HG02970 (cell line): ENCODE measurements at regions not wholly inside any gene's neighbourhood (a gene's known extent, or its start where the extent isn't known, plus 50 kb on each side); places are given as distances from the start of the nearest gene placed in this dataset.

Source experiments
- ATAC-seq: cut with Tn5 transposase; IDR thresholded peaks from one replicate; pipeline ENCODE4 v1.9.1; 2021; ENCODE audit warnings: mild to moderate bottlenecking, moderate library complexity, moderate number of reproducible peaks; ENCODE audit not compliant: unreplicated experiment, low FRiP score

DNA sequence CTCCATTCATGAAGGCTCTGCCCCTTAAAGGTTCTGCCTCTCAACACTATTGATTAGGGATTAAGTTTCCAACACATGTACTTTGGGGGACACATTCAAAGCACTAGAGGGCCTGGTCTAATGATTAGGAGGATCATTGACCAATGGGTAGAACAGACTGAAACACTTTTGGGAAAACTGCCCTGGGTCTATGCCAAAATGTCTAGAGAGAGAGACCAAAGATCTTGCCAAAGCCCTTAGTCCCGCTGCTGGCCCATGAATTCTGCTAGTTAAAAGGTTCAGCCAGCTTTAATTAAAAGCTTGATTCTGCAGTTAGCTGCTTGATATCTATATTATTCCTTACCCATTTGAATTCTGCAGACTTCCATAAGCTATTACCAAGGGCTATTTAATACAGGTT, 613.2 kb downstream of the SLC4A3 start:
- no peak for ATAC-seq

DNA sequence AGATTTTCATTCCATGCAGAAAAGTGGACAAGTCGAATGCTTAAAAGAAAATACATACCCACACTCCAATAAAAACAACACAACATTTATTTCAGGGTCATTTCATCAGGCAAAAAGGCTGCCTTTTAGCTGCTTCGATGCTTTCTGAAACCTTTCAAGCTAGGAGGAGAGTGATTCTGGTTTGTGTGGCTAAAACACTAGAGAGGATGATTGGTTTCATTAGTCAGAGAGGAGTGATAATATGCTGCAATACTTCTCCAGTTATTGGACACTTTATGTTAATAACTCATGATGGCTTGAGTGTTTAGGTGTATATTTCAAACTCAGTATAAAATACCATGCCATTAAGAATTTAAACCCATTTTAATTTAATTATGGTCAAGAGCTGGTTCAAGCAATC, 614.0 kb downstream of the SLC4A3 start:
- no peak for ATAC-seq

DNA sequence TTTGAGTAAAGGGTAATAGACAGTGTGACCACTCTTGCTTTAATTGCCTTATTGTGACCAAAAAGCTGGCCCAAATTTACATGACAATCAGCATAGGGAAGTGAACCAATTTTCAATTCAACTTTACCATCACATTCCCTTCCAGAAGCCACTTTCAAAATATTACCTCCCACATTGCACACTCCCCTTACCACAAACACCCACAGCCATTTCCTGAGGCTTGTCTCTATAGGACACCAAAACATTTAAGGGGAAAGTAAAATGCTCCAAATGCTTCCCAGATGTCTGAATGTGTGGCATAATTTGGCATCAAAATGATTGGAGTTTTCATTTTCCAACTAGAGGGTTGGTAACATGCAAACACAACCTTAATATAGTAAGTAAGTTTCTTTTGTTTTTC, 616.1 kb downstream of the SLC4A3 start:
- no peak for ATAC-seq

DNA sequence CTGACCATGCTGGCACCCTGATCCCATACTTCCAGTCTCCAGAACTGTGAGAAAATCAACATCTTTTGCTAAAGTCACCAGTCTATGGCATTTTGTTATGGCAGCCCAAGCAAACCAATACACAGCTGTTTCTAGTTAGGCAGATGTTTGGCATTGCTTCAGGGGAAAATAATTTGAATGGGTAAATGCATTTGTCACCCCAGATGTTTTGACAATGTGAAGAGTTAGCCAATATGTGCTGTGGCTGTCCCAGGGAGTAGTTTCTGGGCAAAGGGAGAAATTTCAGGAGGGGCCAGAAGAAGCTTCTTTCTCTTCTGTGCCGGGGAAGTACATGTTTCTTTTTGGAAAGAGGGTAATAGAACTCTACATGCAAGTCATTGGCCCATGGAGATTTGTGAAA, 619.0 kb downstream of the SLC4A3 start:
- no peak for ATAC-seq

DNA sequence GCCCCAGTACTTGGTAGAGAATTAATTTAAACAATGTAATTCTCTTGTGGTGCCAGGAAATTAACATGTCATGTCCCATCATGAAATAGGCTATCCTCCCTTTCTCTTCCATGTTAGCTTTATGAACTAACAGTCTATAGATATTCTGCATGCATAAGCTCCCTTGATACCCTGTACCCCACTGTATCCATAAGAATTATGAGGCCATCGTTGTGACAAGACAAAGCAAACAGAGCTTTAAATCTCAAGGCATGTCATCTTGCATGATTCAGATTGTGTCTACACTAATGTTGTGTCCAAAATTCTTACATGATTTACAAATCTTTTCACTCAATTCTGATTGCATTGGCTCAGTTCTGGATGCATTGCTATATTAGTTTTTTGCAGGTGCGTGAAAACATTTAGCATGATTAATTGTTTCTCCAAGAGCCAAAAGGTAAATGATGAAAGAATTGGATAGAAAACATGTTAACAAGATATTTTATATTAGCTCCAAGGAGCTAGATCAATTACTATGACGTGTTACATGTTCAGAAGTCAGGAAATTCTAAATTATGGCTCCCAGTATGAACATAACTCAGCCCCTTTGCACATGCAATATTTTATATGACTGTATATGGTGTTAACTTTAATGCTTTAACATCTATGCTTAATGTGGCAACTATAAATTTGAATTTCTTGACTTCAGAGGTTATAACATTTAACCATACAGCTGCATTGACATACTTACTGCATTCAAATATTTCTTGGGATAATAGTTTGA, 620.3 kb downstream of the SLC4A3 start:
- no peak for ATAC-seq

DNA sequence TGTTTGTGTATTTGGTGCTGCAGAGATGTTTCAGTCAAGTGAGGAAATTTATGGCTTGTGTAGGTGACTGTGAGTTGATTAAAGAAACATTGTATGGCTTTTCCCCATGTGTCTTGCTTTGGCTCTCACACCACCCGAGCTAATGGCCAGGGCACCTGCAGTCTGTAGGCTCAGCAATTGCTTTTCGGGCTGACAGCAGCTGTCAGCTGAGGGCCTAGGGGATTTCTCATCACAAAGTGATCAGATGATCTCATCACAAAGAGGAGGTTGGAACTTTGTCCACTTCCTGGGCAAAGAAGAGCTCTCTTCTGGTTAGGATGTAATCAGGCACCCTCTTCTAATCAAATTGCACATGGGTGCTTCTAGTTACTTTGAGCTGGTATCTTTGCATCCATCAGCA, 632.2 kb downstream of the SLC4A3 start:
- no peak for ATAC-seq

DNA sequence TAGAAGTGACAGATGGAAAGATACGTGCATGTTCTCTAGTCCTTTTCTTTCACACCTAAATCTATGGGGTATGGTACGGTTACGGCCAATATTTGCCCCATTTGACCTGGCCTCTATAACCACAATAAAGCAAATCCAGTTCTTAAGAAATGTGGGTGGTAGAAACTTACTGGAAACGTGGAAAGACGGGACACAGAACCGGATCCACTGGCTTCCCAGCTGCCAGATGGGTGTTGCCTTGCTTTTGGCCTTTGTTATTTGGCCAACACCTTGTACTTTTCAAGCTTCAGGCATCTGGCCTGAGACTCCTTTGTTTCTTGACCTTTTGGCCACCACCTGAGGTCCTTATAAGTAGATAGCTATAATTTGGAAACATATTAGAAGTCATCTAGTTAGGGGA, 635.9 kb downstream of the SLC4A3 start:
- no peak for ATAC-seq

DNA sequence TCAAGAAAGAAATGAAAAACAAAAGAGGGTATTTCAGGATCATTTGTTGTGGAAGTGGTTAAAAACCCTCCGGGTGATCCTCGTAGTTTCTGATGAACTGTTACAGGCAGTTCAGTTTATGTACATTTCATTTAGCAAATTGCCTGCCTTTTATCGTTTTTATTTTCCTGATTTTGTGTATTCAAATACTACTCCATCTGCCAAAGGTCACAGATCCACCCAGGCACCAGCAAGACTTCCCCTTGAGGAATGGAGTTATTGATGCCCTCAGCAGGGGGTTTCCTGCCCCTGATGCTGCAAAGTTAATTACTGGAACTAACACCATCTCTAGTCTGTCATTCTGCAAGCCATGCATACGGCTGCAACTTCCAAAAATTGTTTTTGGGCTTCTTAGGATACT, 641.9 kb downstream of the SLC4A3 start:
- no peak for ATAC-seq

DNA sequence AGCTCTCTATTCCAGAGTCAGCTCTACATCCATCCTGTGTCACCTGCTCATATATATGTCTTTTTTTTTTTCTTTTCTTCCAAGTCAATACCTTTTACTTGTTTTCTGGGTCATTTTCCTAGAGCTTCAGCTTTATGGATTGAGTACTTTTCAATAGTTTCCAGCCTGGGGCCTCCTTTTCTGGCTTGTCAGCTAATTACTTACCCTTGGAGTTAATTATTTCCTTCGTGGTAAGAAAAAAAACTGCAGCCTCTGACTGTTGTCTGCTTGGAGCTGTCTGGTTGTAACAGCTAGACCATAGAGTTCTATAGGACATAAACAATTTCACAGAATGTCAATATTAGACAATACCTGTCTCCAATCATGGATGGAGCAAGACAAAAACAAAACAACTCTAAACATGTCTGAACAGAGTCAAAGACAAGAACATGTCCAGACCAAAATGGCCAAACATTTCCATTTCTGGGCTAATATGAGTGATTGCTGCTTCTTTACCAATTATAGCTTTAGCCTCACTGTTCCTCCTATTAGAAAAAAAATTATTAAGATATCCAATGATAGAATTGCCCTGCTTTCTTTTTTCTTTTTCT, 643.1 kb downstream of the SLC4A3 start:
- no peak for ATAC-seq

DNA sequence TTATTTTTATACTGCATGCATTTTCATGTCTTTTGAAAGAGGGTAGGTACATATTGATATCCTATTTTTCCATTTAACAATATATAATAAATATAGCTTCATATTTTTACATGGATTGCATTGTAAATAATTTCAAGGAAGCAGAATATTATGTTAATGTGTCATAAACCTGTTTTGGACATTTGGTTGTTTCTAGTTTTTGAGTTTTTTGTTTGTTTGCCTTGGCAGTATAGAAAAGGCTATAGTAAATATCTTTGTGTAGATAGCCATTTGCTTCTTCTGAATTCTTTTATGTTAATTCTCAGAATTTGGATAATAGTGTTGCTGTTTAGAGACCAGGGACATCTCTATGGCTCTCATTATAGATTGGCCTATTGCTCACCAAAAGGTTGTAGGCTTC, 645.2 kb downstream of the SLC4A3 start:
- ATAC-seq = no peak

DNA sequence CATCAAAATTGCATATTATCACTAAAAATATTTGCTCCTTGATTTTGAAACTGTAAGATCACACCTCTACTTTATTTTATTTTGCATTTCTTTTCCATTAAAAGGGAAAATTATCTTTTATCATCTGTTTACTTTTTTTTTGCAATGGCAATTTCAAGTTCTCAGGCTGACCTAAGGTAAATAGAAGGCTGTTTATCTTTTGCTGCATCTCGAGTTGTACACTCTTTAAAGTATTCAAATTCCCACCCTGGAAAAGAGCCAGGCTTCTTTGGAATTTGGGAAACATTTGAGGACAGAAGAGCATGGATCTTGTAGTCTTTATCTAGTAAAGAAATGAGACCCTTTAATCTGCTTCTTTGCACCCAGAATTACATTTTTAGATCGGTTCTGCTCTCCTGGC, 645.7 kb downstream of the SLC4A3 start:
- no peak for ATAC-seq

DNA sequence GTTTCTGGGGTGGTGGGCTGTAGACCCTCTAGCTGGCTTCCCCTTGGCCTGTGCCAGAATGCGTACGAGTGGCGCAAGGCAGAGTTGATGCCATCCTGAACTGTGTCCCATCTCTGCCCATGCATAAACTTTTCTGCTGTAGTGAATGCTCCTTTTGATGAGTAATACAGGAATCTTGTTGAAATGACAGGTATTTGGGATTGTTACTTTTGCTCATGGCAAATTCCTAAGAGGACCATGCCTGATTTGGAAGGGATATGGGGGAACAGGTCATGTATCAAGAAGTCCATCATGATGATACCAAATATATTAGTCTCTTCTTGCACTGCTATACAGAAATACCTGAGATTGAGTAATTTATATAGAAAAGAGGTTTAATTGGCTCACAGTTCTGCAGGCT, 648.0 kb downstream of the SLC4A3 start:
- ATAC-seq = no peak

DNA sequence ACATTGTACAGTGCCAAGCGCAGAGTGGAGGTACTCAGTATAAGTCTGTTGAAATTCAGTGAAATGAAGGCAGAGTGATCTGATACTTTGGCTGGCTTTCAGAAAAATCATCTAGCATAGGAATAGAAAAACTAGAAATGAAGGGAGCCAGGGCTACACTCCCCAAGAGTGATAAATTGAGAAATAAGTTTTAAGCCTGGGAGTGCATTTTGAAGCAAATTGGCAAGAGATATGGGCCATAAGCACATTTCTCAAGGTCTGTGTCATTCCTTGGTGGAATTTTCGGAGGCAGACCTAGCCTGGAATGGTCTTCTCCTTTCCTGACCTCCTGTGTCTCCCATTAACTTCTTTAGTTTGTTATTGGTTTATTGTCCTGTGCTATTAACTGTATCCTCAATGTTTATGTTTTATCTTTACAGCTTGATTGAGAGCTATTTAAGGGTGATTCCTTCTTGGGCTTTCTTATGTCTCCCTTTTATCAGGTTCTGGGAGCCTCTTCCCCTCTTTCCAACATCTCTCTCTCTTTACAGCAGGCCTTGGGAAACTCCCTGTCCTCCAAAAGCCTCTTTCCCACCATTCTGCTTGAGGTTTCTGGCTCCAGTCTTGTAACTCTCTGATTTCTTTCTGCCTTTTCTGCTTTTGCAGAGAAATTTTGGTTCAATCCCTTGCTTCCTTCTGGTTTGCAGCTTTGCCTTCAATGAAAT, 649.5 kb downstream of the SLC4A3 start:
- no peak for ATAC-seq

DNA sequence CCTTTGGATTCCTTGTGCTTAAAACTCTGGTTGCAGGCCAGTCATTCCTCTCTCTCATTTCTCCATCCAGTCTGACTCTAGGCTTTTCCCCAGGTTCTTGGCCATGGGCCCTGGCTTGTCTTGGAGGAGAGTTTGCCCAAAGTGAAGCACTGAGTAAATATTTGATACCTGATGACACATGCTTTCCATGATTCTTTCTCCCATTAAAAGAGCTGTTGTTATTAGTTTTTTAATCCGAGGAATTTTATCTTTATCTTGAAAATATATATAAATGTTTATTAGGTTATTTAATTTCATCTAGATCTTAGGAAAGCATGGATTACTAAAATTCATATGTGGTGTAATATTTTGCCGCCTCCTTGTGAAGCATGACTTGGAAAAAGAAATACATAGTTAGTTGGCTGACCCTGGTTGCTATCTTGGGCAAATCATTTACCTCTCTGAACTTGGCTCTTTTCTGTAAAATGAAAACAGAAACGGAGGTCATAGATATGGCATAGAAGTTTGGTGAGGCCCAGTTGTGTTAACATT, 650.1 kb downstream of the SLC4A3 start:
- no peak for ATAC-seq

DNA sequence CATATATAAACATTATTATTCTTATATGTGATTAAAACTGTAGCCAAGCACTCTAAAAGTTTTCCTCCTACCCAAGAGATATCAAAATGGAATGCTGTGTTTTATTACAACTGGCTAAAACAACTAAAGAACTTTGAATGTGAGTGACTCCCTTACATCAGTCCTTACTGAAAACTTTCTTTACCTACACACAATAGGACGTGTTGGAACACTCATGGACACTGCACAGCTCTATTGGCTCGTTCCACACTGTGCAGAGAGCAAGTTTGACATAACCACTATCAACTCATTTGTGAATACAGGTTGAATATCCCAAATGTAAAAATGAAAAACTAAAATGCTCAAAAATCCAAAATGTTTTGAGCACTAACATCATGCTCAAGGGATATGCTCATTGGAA, 650.6 kb downstream of the SLC4A3 start:
- ATAC-seq = no peak

DNA sequence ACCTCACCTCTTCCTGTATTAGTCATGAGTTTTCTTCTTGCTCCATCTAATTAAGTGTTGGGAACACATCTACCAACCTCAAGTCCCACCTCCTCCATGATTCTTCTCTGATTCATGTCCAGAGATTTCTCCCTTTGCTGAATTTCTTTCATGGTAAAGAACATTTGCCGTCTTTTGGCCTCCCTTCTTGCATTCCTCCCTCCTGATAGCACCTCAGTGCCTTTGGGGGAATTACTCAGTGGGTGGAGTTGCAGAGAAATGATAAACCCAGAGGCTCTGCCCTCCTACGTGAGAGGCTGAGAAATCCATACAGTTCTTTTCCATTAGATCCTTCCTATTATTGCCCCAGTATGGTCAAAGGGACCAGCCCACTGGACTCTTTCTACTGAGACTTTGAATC, 651.9 kb downstream of the SLC4A3 start:
- no peak for ATAC-seq

DNA sequence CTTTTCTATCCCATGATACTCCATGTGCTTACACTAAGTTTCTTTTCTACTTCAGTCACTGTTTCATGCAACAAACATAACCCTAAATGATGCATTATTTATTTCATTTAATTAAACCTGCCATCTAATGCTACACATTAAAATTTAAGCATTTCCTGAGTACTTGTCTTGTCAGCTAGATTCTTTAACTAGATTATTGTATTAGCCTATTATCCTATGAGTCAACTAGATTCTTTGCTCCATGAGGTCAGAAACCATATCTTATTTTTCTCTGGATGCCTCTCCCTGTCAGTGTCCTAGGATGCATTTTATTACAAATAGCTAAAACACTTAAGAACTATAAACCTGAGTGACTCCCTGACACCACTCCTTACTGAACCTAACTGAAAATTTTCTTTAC, 652.4 kb downstream of the SLC4A3 start:
- no peak for ATAC-seq

DNA sequence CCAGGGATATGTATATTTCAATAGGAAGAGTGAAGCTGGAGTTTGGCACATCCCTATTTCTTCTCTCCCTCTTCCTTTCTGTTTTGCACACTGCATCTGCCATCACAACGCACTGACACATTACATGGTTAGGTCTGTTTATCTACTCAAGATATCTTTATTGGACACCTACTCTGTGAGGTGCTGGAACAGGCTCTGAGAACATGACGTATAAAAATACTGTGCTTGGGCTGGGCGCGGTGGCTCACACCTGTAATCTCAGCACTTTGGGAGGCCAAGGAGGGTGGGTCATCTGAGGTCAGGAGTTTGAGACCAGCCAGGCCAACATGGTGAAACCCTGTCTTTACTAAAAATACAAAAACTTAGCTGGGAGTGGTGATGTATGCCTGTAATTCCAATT, 653.3 kb downstream of the SLC4A3 start:
- no peak for ATAC-seq

DNA sequence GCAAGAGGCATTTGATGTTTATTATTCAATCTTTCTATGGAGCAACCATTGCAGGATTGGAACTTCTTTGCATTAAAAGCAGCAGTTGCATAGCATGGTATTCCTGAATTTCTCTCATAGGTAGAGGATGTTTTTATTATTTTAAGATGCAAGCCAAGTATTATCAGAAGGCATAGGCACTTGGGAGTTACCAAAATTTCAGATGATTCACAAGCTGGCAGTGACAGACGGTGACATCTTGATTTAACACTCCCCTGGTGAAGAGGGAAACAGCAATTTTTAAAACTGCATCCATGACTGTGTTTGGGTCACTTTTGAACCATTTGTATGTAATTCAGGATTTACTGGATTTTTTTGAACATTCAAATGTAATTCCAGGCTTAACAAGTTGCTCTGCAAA, 654.3 kb downstream of the SLC4A3 start:
- ATAC-seq = no peak

DNA sequence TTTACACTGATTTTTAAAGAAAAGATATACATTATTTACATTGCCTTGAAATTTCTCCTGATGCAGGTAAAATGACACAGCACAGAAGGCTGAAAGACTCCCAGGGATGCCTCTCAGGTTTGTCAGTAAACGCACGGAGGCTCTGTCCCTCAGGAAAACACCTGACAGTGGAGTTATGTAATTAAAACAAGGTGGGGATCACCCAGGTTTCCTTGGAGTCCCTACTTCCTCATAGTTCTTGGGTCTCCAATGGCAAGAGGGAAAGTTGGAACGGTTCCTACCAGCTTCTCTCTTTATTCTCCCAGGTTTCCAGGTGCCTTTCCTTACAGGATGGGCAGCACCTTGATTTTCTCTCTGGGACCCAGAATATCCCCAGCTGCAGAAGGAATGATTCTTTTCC, 654.8 kb downstream of the SLC4A3 start:
- ATAC-seq = no peak

DNA sequence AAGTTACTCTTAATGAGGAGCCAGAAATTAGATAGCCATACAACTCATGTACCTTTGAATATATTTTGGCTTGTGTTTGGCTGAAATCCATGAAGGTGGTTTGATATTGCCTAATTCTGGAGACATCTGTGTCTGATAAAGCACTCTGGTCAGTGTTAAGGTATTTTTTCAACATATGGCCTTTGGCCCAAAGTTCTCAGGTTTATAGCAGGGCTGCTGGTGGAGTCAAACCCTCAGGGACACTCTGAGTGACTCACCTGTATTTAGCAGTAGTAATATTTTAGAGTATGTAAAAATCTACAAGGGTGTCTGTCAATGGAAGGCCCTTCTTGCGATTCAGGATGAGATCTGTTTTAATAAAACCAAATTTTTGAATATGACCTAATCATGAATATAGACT, 666.5 kb downstream of the SLC4A3 start:
- no peak for ATAC-seq

DNA sequence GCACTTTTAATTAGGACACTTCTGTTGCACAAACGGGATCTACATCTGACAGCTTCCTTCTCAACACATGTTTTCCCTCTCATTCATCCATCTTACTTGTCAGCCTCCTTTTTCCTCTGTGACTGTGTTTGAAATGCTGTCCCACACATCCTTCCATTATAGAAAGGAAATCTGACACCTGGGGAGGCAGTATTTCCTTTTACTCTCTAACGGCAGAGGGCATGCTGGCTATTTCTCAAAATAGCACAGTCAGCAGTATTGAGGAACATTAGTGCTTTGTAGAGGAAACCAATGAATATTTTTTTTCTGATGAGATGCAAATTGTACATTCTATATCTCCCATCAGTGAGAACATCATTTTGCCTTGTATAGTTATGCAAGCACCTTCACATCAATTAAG, 668.7 kb downstream of the SLC4A3 start:
- ATAC-seq = no peak
